CD4-positive, alpha-beta T cell treated with Interleukin-4 for 4 hours (primary cell): ENCODE measurements at regions not wholly inside any gene's neighbourhood (a gene's known extent, or its start where the extent isn't known, plus 50 kb on each side); places are given as distances from the start of the nearest gene placed in this dataset.
"Not testable (repeated sequence)": the region's sequence is repeated elsewhere in the genome, so short reads cannot be mapped to it uniquely, and the experiment has no call there.

Experiments
- DNase-seq: peaks from one replicate; pipeline ENCODE4 v3.0.0-alpha.2; 2020

- no peak for DNase-seq
These were observed 883.5 kb downstream of the IGSF11 start for GRCh38 chr3:118151164-118151563.

DNA sequence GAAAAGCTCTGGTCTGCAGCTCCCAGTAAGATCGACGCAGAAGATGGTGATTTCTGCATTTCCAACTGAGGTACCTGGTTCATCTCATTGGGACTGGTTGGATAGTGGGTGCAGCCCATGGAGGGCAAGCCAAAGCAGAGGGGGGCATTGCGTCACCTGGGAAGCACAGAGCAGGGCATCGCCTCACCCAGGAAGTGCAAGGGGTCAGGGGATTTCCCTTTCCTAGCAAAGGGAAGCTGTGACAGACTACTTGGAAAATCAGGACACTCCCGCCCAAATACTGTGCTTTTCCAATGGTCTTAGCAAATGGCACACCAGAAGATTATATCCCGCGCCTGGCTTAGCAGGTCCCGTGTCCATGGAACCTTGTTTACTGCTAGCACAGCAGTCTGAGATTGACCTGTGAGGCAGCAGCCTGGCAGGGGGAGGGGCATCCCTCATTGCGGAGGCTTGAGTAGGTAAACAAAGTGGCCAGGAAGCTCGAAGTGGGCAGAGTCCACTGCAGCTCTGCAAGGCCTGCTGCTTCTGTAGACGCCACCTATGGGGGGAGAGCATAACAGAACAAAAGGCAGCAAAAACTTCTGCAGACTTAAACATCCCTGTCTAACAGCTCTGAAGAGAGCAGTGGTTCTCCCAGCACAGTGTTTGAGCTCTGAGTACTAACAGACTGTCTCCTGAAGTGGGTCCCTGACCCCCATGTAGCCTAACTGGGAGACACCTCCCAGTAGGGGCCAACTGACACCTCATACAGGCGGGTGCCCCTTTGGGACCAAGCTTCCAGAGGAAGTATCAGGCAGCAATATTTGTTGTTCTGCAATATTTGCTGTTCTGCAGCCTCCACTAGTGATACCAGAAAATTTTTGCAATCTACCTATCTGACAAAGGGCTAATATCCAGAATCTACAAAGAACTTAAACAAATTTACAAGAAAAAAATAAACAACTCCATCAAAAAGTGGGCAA, 871.7 kb downstream of the IGSF11 start:
- DNase-seq: not testable (repeated sequence)

- no peak for DNase-seq
These were observed 869.2 kb downstream of the IGSF11 start for GRCh38 chr3:118165413-118165812.

- no peak for DNase-seq
These were observed 867.1 kb downstream of the IGSF11 start for GRCh38 chr3:118167571-118167970.

GRCh38 chr3:118168175-118168574, 866.5 kb downstream of the IGSF11 start:
- DNase-seq: no peak

GRCh38 chr3:118171236-118171852, 863.3 kb downstream of the IGSF11 start:
- DNase-seq: no peak

DNA sequence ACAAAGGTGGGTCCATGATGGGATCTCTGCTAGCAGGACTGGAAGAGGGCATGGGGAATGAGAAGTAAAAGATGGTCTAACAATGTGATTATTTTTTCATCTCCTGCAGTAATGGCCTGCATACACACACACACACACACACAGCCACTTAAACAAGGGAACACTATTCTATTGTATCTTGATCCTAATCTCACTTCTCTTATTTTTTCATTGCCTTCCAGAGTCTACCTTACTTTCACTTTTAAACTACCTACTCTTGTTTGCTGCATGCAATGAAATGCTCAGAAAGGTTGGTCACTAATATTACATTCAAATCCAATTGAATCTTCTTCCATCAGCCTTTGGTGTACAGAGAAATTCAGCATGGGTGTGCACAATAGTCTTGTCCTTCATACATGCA, 853.8 kb downstream of the IGSF11 start:
- no peak for DNase-seq

DNA sequence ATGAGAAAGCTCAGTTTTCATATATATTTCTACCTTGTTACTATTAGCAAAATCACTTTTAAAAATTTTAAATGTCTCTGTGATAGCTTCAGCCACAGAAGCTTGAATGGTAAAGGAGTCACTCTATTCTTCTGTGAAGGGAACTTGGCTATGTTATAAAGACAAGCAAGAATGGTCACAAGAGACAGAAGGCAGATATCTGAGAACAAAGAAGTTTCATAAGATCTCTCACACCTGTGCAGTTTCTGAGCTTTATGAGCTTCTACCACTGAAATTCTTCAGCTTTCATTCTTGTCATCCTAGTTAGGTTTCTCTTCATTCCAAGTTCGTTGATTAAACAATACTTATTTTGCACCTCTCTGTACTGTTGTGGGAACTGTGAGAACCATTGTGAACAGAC, 853.4 kb downstream of the IGSF11 start:
- no peak for DNase-seq

- DNase-seq: no peak
These were observed 848.6 kb downstream of the IGSF11 start for GRCh38 chr3:118186051-118186450.

GRCh38 chr3:118187221-118187620, 847.4 kb downstream of the IGSF11 start:
- DNase-seq: no peak

DNA sequence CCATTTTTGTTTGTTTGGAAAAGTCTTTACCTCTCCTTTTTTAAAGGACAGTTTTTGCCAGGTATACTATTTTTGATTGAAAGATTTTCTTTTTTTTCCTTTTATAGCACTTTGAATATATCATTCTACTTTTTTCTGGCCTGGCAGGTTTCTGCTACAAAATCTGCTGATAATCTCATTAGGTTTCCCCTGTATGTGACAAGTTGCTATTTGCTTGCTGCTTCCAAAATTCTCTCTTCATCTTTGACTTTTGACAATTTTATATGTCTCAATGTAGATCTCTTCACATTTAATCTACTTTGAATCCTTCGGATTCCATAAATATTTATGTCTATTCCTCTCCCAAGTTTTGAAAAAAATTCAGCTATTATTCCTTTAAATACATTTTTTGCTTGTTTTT, 838.5 kb downstream of the IGSF11 start:
- no peak for DNase-seq

DNA sequence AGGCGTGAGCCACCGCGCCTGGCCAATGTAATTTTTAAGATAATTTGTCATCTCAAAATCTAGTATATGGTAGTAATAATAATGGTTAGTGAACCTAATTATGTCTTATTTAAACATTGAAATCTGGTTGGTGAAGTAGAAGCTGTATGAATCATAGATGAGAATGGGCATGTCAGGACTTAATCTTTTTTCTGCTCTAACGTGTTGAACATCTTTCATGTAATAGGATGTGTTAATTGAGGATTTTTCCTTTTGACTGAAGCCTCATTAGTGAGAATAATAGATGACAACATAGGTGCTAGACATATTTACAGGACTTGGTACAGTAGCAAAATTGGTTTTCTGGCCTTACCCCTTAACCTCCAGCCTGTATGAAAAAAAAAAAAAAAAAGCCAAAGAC, 835.6 kb downstream of the IGSF11 start:
- no peak for DNase-seq

GRCh38 chr3:118204052-118204656, 830.5 kb downstream of the IGSF11 start:
- DNase-seq: no peak

GRCh38 chr3:118207271-118207670, 827.4 kb downstream of the IGSF11 start:
- no peak for DNase-seq

DNA sequence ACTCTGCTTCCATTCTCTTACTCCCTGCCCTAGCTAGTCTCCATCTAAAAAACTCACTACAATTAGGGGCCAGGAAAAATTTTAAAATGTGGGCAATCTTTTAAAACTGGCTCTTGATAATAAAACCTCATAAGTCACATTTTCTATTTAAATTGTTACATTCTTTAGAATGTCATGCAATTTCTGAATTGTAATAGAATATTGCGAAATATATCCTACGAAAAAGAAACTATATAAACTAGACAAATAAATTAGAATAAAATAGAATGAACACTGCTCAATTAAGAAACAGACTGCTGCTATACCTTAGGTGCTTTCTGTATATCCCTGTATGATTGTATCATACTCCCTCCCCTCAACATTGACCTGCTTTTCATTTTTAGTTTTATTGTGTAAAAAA, 826.0 kb downstream of the IGSF11 start:
- DNase-seq: no peak

- no peak for DNase-seq
These were observed 820.8 kb downstream of the IGSF11 start for GRCh38 chr3:118213892-118214291.

DNA sequence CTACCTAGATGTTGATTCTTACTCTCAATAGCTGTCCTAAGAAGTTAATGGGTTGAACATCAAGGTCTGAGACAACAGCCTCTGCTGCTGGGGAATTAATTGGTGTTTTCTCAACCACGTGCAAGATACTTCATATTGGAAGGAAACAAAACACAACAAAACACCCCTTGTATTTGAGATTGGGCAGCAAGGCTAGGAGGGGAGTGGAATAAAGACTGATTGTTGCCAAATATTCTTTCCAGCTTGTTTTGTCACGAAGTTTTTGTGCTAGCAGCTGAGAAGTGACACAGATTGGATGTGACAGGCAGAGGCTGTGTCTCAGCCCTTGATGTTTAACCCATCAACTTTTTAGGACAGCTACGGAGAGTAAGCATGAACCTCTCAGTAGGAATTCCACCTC, 808.4 kb downstream of the IGSF11 start:
- no peak for DNase-seq

GRCh38 chr3:118227191-118227590, 807.5 kb downstream of the IGSF11 start:
- DNase-seq: no peak

DNA sequence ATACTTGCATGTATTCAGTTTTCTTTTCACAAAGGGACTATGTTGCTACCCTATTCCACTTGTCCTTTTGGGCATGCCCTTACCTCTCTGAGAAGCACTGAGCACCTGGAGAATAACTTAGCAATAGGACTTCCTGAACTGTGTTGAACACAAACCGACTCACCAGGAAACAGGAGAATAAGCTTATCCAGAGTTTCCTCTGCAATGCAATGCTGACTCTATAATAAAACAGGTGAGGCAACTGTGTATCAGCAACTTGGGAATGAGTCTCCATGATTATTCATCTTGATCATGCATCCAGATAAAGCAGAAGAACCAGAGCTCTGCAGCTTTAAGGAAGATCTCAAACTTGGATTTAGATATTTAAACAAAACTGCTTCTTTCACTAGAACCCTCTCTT, 806.5 kb downstream of the IGSF11 start:
- DNase-seq: no peak

DNA sequence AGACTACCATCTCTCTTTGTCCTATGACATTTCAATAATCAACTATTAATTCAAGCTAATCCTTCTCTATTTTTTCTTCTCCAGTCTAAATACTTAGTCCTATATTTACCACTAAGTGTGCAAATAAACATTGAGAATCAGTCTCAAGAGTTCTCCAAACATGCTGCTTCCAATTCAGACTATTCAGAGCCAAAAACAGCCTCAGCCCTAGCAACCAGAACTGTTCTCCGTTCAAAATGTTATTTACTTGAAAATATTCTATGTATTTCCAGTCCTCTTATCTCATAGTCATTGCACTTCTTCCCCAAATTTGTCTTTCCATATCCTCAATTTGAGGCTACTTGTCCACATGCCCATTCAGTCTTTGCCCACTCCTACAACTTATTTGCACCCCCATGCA, 805.5 kb downstream of the IGSF11 start:
- no peak for DNase-seq

- DNase-seq: no peak
These were observed 803.1 kb downstream of the IGSF11 start for GRCh38 chr3:118231578-118231977.

DNA sequence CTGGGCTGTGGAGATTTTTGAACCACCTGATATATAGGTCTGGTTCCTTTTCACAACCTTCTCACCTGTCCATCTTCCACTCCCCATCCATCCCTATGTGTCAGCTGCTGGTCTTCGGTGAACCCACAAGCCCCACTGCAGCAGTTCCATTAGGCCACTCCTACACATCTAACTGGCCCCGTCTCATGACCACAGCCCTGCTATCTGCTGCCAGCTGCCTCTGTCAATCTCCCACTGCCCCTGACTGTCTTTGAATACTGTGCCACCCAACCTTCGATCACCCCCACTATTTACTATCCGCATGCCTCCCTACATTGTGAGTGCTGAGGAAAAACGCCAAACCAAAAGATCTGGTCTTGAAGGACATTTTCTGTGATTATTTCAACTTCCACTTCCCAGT, 795.4 kb downstream of the IGSF11 start:
- DNase-seq: no peak

DNA sequence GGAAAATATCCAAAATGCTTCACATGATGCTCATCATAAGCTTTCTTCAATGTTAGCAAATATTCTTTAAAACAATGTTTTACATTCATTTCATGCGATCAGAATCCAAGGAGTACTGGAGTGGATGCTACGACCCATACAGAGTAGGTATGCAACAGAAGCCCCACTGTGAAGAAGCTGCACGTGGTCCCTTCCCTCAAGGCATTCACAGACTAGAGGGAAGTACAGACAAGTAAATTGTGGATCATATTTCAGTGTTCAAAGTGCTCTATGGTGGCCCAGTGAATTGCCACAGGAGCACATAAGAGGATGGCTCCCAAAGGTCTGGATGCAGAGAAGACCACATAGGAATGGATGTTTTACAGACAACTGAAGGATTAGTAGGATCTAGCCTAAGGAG, 789.9 kb downstream of the IGSF11 start:
- DNase-seq: no peak

GRCh38 chr3:118245312-118245711, 789.3 kb downstream of the IGSF11 start:
- no peak for DNase-seq
